C4-2B (cell line): ENCODE measurements at regions not wholly inside any gene's neighbourhood (a gene's known extent, or its start where the extent isn't known, plus 50 kb on each side); places are given as distances from the start of the nearest gene placed in this dataset.

Experiments used
- CTCF ChIP-seq: fragments of 450-650 bp; conservative IDR thresholded peaks from 2 replicates; pipeline ENCODE4 v1.5.1; 2017; ENCODE audit warnings: mild to moderate bottlenecking
- ZFX ChIP-seq: fragments of 450-650 bp; IDR thresholded peaks from 2 replicates; pipeline ENCODE4 v1.6.1; 2017

- no peak for TF ChIP-seq CTCF
- TF ChIP-seq ZFX = no peak
Measured at GRCh38 chr1:67614511-67614934, 70.5 kb upstream of the GADD45A start.
